ENCODE measurements at regions not wholly inside any gene's neighbourhood (a gene's known extent, or its start where the extent isn't known, plus 50 kb on each side); places are given as distances from the start of the nearest gene placed in this dataset.

- no peak for TF ChIP-seq CEBPB (IDR thresholded peaks at IDR 0.05)
- TF ChIP-seq CTCF (IDR thresholded peaks at IDR 0.05) = no peak
- TF ChIP-seq TP53 (CRISPR knock-in tag; IDR thresholded peaks at IDR 0.05) = no peak
- TF ChIP-seq RAD21 (conservative IDR thresholded peaks at IDR 0.05 in 1 of 2, IDR thresholded peaks at IDR 0.05 in 1 of 2) = no peak
- no peak for TF ChIP-seq HES2 (IDR thresholded peaks at IDR 0.05)
- TF ChIP-seq EP300 (IDR thresholded peaks at IDR 0.05) = no peak
- TF ChIP-seq SREBF2 (IDR thresholded peaks at IDR 0.05) = no peak
- TF ChIP-seq JUN (IDR thresholded peaks at IDR 0.05) = no peak
- TF ChIP-seq ELK1 (IDR thresholded peaks at IDR 0.05; ENCODE audit: low read depth, low read length) = no peak
- TF ChIP-seq USF2 (IDR thresholded peaks at IDR 0.05) = no peak
- no peak for TF ChIP-seq MYC (IDR thresholded peaks at IDR 0.05; ENCODE audit: borderline replicate concordance, low read length)
- no peak for TF ChIP-seq MAX (IDR thresholded peaks at IDR 0.05)
- no peak for TF ChIP-seq ESRRA (IDR thresholded peaks at IDR 0.05; ENCODE audit: borderline replicate concordance, low read length)
- TF ChIP-seq BHLHE40 (IDR thresholded peaks at IDR 0.05; ENCODE audit: low read depth, low read length) = no peak
Measured at GRCh38 chr5:116730185-116730584, 155.6 kb upstream of the SEMA6A start.
